Right renal pelvis (tissue), 4 donors: ENCODE measurements at regions not wholly inside any gene's neighbourhood (a gene's known extent, or its start where the extent isn't known, plus 50 kb on each side); places are given as distances from the start of the nearest gene placed in this dataset.

Experiments
- DNase-seq, 4 donors: peaks; one replicate each; pipeline ENCODE4 v3.0.0-alpha.2; 2013; ENCODE audit warnings: low read depth in 4 of 4, low spot score in 3 of 4, missing footprints in 1 of 4

- no peak for DNase-seq
These were observed 528.3 kb upstream of the ATXN8OS start for GRCh38 chr13:69579351-69579750.

GRCh38 chr13:69571606-69572323 is 535.9 kb upstream of the ATXN8OS start:
- DNase-seq: no peak

GRCh38 chr13:69567514-69567913 is 540.1 kb upstream of the ATXN8OS start:
- DNase-seq: no peak

GRCh38 chr13:69566104-69566716 is 541.4 kb upstream of the ATXN8OS start:
- DNase-seq: no peak

GRCh38 chr13:69565334-69565733 is 542.3 kb upstream of the ATXN8OS start:
- DNase-seq: no peak

- no peak for DNase-seq
These were observed 551.0 kb upstream of the ATXN8OS start for GRCh38 chr13:69556540-69557196.

- no peak for DNase-seq
These were observed 553.6 kb upstream of the ATXN8OS start for GRCh38 chr13:69553976-69554375.

GRCh38 chr13:69551193-69551592 is 556.4 kb upstream of the ATXN8OS start:
- DNase-seq: no peak

GRCh38 chr13:69547780-69548179 is 559.8 kb upstream of the ATXN8OS start:
- no peak for DNase-seq

GRCh38 chr13:69545551-69545950 is 562.1 kb upstream of the ATXN8OS start:
- DNase-seq: no peak

- no peak for DNase-seq
These were observed 583.0 kb upstream of the ATXN8OS start for GRCh38 chr13:69524459-69525150.

GRCh38 chr13:69496981-69497380 is 610.6 kb upstream of the ATXN8OS start:
- DNase-seq: no peak

GRCh38 chr13:69495096-69495495 is 612.5 kb upstream of the ATXN8OS start:
- DNase-seq: no peak

- DNase-seq: no peak
These were observed 620.0 kb upstream of the ATXN8OS start for GRCh38 chr13:69487576-69487975.

GRCh38 chr13:69485991-69486592 is 621.5 kb upstream of the ATXN8OS start:
- DNase-seq: no peak

- no peak for DNase-seq
These were observed 630.2 kb upstream of the ATXN8OS start for GRCh38 chr13:69477451-69477850.

- DNase-seq: no peak
These were observed 633.5 kb upstream of the ATXN8OS start for GRCh38 chr13:69474011-69474685.

- DNase-seq: no peak
These were observed 639.0 kb upstream of the ATXN8OS start for GRCh38 chr13:69468624-69469023.

- DNase-seq: no peak
These were observed 646.2 kb upstream of the ATXN8OS start for GRCh38 chr13:69461397-69461796.

- DNase-seq: no peak
These were observed 648.3 kb upstream of the ATXN8OS start for GRCh38 chr13:69459346-69459745.
